ENCODE measurements at regions not wholly inside any gene's neighbourhood (a gene's known extent, or its start where the extent isn't known, plus 50 kb on each side); places are given as distances from the start of the nearest gene placed in this dataset.

DNA sequence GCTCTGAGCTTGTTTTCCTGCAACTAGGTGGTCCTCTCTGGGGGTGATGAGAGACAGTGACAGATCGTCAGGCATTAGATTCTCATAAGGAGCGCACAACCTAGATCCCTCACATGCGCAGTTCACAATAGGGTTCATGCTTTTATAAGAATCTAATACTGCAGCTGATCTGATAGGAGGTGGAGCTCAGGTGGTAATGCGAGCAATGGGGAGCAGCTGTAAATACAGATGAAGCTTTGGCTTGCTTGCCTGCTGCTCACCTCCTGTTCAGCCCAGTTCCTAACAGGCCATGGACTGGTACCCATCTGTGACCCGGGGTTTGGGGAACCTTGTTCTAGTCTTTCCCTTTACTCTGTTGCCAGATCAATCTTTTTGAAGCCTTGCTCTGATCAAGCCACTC is 89.5 kb upstream of the POU5F2 start:
- Histone ChIP-seq H3K4me3 (no peak overlapping the region), H3K36me3 (no peaks in the 10 kb centered on the region), H3K27ac (no peak overlapping the region), H3K27me3 (no peaks in the 10 kb centered on the region), H3K4me1 (no peaks in the 10 kb centered on the region), H3K9me3 (peaks cover 0 to 5% (median 0%) of the 10 kb centered on the region in 4 donors)
- TF ChIP-seq POLR2AphosphoS5 (IDR thresholded peaks at IDR 0.05) = no peak
- TF ChIP-seq, protein P1, sequence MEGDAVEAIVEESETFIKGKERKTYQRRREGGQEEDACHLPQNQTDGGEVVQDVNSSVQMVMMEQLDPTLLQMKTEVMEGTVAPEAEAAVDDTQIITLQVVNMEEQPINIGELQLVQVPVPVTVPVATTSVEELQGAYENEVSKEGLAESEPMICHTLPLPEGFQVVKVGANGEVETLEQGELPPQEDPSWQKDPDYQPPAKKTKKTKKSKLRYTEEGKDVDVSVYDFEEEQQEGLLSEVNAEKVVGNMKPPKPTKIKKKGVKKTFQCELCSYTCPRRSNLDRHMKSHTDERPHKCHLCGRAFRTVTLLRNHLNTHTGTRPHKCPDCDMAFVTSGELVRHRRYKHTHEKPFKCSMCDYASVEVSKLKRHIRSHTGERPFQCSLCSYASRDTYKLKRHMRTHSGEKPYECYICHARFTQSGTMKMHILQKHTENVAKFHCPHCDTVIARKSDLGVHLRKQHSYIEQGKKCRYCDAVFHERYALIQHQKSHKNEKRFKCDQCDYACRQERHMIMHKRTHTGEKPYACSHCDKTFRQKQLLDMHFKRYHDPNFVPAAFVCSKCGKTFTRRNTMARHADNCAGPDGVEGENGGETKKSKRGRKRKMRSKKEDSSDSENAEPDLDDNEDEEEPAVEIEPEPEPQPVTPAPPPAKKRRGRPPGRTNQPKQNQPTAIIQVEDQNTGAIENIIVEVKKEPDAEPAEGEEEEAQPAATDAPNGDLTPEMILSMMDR (IDR thresholded peaks at IDR 0.05) = no peak
- TF ChIP-seq EP300 (IDR thresholded peaks at IDR 0.05) = no peak
- no peak for TF ChIP-seq POLR2A (IDR thresholded peaks at IDR 0.05)
- intact Hi-C loops (cut with DNase I; ENCODE audit: low total_unique reads) = no loop called here
- no peak for DNase-seq
- WGBS, 5 donors = 96 to 100% (median 97%) methylated on average over 5 of the region's 5 CpGs

DNA sequence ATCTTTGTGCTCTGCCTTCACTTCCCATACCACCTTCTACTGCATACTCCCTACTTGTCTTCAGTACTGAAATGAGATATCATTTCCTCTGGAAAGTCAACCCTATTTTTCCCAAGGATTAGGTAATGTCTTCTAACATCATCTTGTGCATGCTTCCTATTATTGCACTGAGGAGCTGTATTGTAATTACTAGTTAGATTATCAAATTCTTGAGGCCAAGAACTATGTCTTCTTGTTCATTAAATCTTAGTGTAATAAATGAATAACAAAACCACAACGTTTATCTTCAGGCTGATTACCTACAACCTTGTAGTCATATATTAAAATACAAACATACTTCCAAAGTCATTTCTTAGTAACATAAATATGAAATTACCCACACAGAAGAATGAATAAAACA is 87.9 kb upstream of the POU5F2 start:
- intact Hi-C loops (cut with DNase I; ENCODE audit: low total_unique reads) = no loop called here
- TF ChIP-seq POLR2AphosphoS5 (IDR thresholded peaks at IDR 0.05) = no peak
- TF ChIP-seq EP300 (IDR thresholded peaks at IDR 0.05) = no peak
- TF ChIP-seq POLR2A (IDR thresholded peaks at IDR 0.05) = no peak
- TF ChIP-seq, protein P1 (IDR thresholded peaks at IDR 0.05) = no peak
- DNase-seq = no peak
- no peak overlapping the region for H3K4me3 ChIP-seq
- H3K9me3 ChIP-seq = peaks cover 0 to 5% (median 0%) of the 10 kb centered on the region in 4 donors
- 69 to 89% (median 82%) methylated on average over 1 of the region's 1 CpG for WGBS, 5 donors
- no peaks in the 10 kb centered on the region for H3K4me1 ChIP-seq
- no peaks in the 10 kb centered on the region for H3K27me3 ChIP-seq
- H3K27ac ChIP-seq = no peak overlapping the region
- H3K36me3 ChIP-seq = peaks cover 0 to 10% (median 0%) of the 10 kb centered on the region in 4 donors

DNA sequence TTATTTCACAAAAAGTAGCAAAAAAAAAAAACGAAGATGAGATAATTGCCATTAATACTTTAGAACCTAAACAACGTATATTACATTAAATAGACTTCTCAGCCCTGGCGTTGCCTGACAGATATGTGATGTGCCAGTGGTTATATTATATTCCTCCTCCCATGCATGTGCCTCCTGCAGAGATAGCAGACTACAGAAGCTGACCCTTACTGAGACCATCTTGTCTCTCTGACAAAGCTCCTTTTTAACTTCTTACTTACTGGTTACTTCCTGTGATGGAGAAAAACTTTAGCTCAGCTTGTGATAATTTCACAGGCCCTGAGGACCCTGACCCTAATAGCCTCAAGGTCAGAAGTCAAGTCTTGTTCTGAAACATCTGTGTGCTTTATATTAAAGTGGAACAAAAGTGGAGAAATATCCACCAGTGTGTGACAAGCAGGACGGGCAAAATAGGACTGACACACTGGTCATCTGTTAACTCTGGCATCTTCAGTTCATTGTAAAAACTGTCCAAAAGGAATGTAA is 80.6 kb upstream of the POU5F2 start:
- TF ChIP-seq, protein P1 (IDR thresholded peaks at IDR 0.05) = no peak
- TF ChIP-seq EP300 (IDR thresholded peaks at IDR 0.05) (no peak), POLR2A (IDR thresholded peaks at IDR 0.05) (no peak), POLR2AphosphoS5 (IDR thresholded peaks at IDR 0.05) (no peak)
- 85 to 90% (median 87%) methylated on average over 4 of the region's 4 CpGs for WGBS, 5 donors
- H3K27me3 ChIP-seq = no peaks in the 10 kb centered on the region
- DNase-seq = no peak
- H3K4me3 ChIP-seq = no peak overlapping the region
- no peaks in the 10 kb centered on the region for H3K9me3 ChIP-seq
- H3K36me3 ChIP-seq = peaks cover 0 to 19% (median 9%) of the 10 kb centered on the region in 4 donors
- no peak overlapping the region for H3K27ac ChIP-seq
- no peaks in the 10 kb centered on the region for H3K4me1 ChIP-seq
- intact Hi-C loops (cut with DNase I; ENCODE audit: low total_unique reads) = no loop called here

DNA sequence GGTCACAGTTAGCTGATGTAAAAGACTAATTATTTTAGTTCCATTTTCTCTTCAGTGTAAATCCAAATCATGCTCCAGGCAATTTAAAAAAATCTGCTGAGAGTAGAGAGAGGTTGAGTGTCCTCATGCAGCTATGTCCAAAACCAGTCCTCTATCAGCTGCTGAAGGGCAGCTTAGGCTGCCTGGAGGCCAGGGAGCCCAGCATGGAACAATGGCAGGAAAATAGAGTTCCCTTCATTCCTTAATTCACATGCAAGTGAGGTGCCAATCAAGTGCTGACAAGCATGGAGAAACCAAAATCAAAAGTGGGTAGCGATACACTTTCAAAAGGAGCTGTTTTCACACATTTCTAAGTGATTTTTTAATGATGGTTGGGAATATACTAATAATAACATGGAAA is 78.3 kb upstream of the POU5F2 start:
- no peak overlapping the region for H3K4me3 ChIP-seq
- DNase-seq = no peak
- intact Hi-C loops (cut with DNase I; ENCODE audit: low total_unique reads) = no loop called here
- no peaks in the 10 kb centered on the region for H3K9me3 ChIP-seq
- no peaks in the 10 kb centered on the region for H3K4me1 ChIP-seq
- no peak overlapping the region for H3K27ac ChIP-seq
- peaks cover 0 to 22% (median 8%) of the 10 kb centered on the region in 4 donors for H3K36me3 ChIP-seq
- 95 to 100% (median 97%) methylated on average over 1 of the region's 1 CpG for WGBS, 5 donors
- no peaks in the 10 kb centered on the region for H3K27me3 ChIP-seq
- no peak for TF ChIP-seq EP300 (IDR thresholded peaks at IDR 0.05)
- TF ChIP-seq, protein P1 (IDR thresholded peaks at IDR 0.05) = no peak
- no peak for TF ChIP-seq POLR2A (IDR thresholded peaks at IDR 0.05)
- TF ChIP-seq POLR2AphosphoS5 (IDR thresholded peaks at IDR 0.05) = no peak
